ENCODE measurements at regions not wholly inside any gene's neighbourhood (a gene's known extent, or its start where the extent isn't known, plus 50 kb on each side); places are given as distances from the start of the nearest gene placed in this dataset.

DNA sequence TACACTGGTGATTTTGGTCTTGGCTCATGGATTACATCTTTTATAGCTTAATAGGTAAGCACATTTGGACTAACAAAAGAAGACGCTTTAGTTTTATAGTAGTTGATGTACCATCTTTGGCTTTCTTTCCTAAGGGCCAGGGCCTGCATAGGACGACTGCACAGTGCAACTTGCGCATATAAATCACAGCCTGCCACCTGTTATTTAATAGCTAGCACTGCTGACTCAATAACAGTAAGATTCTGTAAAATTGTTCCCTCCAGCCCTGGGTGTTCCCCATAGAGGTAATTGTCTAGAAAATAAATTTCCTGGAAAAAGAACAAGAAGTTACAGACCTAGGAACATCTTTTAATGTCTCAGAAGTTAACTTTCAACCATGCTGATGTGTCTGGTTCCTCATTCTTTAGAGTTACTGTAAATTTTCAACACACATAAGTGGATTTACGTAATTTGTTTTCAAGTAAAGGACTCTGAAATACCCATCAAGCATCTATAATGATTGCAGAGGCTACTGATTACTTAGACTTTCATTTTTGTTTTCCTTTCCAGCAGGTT lies 594.2 kb upstream of the NXPH2 start:
- Histone ChIP-seq H3K36me3 (ENCODE audit: insufficient read depth, low read length) (no peaks in the 10 kb centered on the region), H2AFZ (ENCODE audit: low read depth, low read length) (no peak overlapping the region), H3K27ac (ENCODE audit: low read length) (no peak overlapping the region), H3F3A (ENCODE audit: insufficient read depth, low read length, poor library complexity, severe bottlenecking) (peaks cover 3% of the 10 kb centered on the region), H3K4me2 (ENCODE audit: low read length) (no peak overlapping the region), H3K27me3 (ENCODE audit: insufficient read depth, low read depth, low read length) (no peaks in the 10 kb centered on the region), H4K20me1 (ENCODE audit: insufficient read depth) (no peaks in the 10 kb centered on the region), H3K79me2 (replicated peaks; ENCODE audit: insufficient read depth, low read length) (no peaks in the 10 kb centered on the region), H3K4me3 (ENCODE audit: low read length) (no peak overlapping the region), H3K9ac (ENCODE audit: low read length) (no peak overlapping the region), H3K9me2 (ENCODE audit: insufficient read depth, low read length) (no peaks in the 10 kb centered on the region), H3K9me3 (ENCODE audit: low read length) (no peaks in the 10 kb centered on the region)
- TF ChIP-seq SMC3 (conservative IDR thresholded peaks at IDR 0.05; ENCODE audit: poor library complexity): no peak
- no peak for TF ChIP-seq POLR2AphosphoS5 (IDR thresholded peaks at IDR 0.05)
- TF ChIP-seq, protein P1, sequence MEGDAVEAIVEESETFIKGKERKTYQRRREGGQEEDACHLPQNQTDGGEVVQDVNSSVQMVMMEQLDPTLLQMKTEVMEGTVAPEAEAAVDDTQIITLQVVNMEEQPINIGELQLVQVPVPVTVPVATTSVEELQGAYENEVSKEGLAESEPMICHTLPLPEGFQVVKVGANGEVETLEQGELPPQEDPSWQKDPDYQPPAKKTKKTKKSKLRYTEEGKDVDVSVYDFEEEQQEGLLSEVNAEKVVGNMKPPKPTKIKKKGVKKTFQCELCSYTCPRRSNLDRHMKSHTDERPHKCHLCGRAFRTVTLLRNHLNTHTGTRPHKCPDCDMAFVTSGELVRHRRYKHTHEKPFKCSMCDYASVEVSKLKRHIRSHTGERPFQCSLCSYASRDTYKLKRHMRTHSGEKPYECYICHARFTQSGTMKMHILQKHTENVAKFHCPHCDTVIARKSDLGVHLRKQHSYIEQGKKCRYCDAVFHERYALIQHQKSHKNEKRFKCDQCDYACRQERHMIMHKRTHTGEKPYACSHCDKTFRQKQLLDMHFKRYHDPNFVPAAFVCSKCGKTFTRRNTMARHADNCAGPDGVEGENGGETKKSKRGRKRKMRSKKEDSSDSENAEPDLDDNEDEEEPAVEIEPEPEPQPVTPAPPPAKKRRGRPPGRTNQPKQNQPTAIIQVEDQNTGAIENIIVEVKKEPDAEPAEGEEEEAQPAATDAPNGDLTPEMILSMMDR (IDR thresholded peaks at IDR 0.05; ENCODE audit: poor library complexity, severe bottlenecking): no peak
- no peak for TF ChIP-seq EP300 (conservative IDR thresholded peaks at IDR 0.05; ENCODE audit: poor library complexity, severe bottlenecking)
- TF ChIP-seq MXI1 (conservative IDR thresholded peaks at IDR 0.05; ENCODE audit: poor library complexity, severe bottlenecking): no peak
- no peak for TF ChIP-seq TAF1 (IDR thresholded peaks at IDR 0.05; ENCODE audit: low read depth)
- no peak for TF ChIP-seq REST (IDR thresholded peaks at IDR 0.05; ENCODE audit: borderline replicate concordance)
- TF ChIP-seq RAD21 (conservative IDR thresholded peaks at IDR 0.05): no peak

- H3K4me3 ChIP-seq (ENCODE audit: low read length): no peak overlapping the region
These were observed 589.5 kb upstream of the NXPH2 start for GRCh38 chr2:139369423-139370409.

More at GRCh38 chr2:139369423-139370409, 589.5 kb upstream of the NXPH2 start:
- Histone ChIP-seq H3K79me2 (replicated peaks; ENCODE audit: insufficient read depth, low read length) (no peaks in the 10 kb centered on the region), H3K9me2 (ENCODE audit: insufficient read depth, low read length) (no peaks in the 10 kb centered on the region), H3K27ac (ENCODE audit: low read length) (no peak overlapping the region), H3K4me2 (ENCODE audit: low read length) (no peak overlapping the region), H4K20me1 (ENCODE audit: insufficient read depth) (no peaks in the 10 kb centered on the region), H2AFZ (ENCODE audit: low read depth, low read length) (no peak overlapping the region), H3K36me3 (ENCODE audit: insufficient read depth, low read length) (no peaks in the 10 kb centered on the region), H3K27me3 (ENCODE audit: insufficient read depth, low read depth, low read length) (no peaks in the 10 kb centered on the region), H3K9ac (ENCODE audit: low read length) (no peak overlapping the region), H3K9me3 (ENCODE audit: low read length) (no peaks in the 10 kb centered on the region), H3F3A (ENCODE audit: insufficient read depth, low read length, poor library complexity, severe bottlenecking) (no peaks in the 10 kb centered on the region)
- TF ChIP-seq POLR2AphosphoS5 (IDR thresholded peaks at IDR 0.05): peak; percentile 33
- TF ChIP-seq SMC3 (conservative IDR thresholded peaks at IDR 0.05; ENCODE audit: poor library complexity): peak; percentile 34
- no peak for TF ChIP-seq MXI1 (conservative IDR thresholded peaks at IDR 0.05; ENCODE audit: poor library complexity, severe bottlenecking)
- TF ChIP-seq, protein P1 (IDR thresholded peaks at IDR 0.05; ENCODE audit: poor library complexity, severe bottlenecking): no peak
- peak; percentile 64 for TF ChIP-seq EP300 (conservative IDR thresholded peaks at IDR 0.05; ENCODE audit: poor library complexity, severe bottlenecking)
- no peak for TF ChIP-seq EZH2 (IDR thresholded peaks at IDR 0.05; ENCODE audit: borderline replicate concordance, insufficient read depth, low read length, poor library complexity, severe bottlenecking)
- TF ChIP-seq TAF1 (IDR thresholded peaks at IDR 0.05; ENCODE audit: low read depth): no peak
- TF ChIP-seq REST (IDR thresholded peaks at IDR 0.05; ENCODE audit: borderline replicate concordance): peak; percentile 28
- TF ChIP-seq RAD21 (conservative IDR thresholded peaks at IDR 0.05): peak; percentile 57
